ENCODE measurements at regions not wholly inside any gene's neighbourhood (a gene's known extent, or its start where the extent isn't known, plus 50 kb on each side); places are given as distances from the start of the nearest gene placed in this dataset.

DNA sequence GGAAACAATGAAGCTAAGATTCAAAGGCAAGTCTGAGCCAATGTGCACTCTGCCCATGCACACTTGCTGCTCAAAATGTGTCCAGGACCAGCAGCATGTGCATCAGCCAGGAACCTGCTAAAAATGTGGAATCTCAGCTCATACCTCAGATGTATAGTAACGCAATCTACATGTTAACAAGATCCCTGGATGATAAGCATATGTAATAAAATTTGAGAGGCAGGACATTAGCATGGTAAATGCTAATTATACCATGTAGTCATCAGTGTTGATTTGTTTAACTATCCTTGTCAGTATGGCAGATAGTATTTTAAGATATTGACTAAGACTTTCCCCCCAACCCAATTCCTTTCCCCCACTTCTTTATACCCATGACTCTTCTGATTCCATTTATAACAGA lies 379.6 kb downstream of the TOX3 start:
- TF ChIP-seq, protein P1, sequence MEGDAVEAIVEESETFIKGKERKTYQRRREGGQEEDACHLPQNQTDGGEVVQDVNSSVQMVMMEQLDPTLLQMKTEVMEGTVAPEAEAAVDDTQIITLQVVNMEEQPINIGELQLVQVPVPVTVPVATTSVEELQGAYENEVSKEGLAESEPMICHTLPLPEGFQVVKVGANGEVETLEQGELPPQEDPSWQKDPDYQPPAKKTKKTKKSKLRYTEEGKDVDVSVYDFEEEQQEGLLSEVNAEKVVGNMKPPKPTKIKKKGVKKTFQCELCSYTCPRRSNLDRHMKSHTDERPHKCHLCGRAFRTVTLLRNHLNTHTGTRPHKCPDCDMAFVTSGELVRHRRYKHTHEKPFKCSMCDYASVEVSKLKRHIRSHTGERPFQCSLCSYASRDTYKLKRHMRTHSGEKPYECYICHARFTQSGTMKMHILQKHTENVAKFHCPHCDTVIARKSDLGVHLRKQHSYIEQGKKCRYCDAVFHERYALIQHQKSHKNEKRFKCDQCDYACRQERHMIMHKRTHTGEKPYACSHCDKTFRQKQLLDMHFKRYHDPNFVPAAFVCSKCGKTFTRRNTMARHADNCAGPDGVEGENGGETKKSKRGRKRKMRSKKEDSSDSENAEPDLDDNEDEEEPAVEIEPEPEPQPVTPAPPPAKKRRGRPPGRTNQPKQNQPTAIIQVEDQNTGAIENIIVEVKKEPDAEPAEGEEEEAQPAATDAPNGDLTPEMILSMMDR (IDR thresholded peaks at IDR 0.05 in 2 of 3, conservative IDR thresholded peaks at IDR 0.05 in 1 of 3; ENCODE audit: borderline replicate concordance in 1 of 3, insufficient read depth in 1 of 3, low read depth in 2 of 3, low read length in 2 of 3) = no peak
- TF ChIP-seq RAD21 (IDR thresholded peaks at IDR 0.05; ENCODE audit: low read depth) (no peak), POLR2AphosphoS5 (IDR thresholded peaks at IDR 0.05; ENCODE audit: low read depth, low read length) (no peak), FOSL1 (IDR thresholded peaks at IDR 0.05; ENCODE audit: low read depth) (no peak), YY1 (IDR thresholded peaks at IDR 0.05; ENCODE audit: extremely low read depth, insufficient replicate concordance, low read depth, low read length) (no peak), EZH2 (IDR thresholded peaks at IDR 0.05) (no peak), SP1 (IDR thresholded peaks at IDR 0.05; ENCODE audit: low read depth) (no peak), POLR2A (IDR thresholded peaks at IDR 0.05; ENCODE audit: borderline replicate concordance, extremely low read depth, insufficient read depth, insufficient read length) (no peak)
- TF ChIP-seq, protein P2, sequence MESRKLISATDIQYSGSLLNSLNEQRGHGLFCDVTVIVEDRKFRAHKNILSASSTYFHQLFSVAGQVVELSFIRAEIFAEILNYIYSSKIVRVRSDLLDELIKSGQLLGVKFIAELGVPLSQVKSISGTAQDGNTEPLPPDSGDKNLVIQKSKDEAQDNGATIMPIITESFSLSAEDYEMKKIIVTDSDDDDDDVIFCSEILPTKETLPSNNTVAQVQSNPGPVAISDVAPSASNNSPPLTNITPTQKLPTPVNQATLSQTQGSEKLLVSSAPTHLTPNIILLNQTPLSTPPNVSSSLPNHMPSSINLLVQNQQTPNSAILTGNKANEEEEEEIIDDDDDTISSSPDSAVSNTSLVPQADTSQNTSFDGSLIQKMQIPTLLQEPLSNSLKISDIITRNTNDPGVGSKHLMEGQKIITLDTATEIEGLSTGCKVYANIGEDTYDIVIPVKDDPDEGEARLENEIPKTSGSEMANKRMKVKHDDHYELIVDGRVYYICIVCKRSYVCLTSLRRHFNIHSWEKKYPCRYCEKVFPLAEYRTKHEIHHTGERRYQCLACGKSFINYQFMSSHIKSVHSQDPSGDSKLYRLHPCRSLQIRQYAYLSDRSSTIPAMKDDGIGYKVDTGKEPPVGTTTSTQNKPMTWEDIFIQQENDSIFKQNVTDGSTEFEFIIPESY (IDR thresholded peaks at IDR 0.05; ENCODE audit: extremely low read depth, insufficient replicate concordance, low read length) = no peak
